ENCODE measurements at regions not wholly inside any gene's neighbourhood (a gene's known extent, or its start where the extent isn't known, plus 50 kb on each side); places are given as distances from the start of the nearest gene placed in this dataset.

GRCh38 chr2:161103451-161103831 is 56.8 kb upstream of the TANK start:
- no peak for TF ChIP-seq CTCF (IDR thresholded peaks at IDR 0.05)
- TF ChIP-seq GATA2 (CRISPR knock-in tag; IDR thresholded peaks at IDR 0.05) = no peak
- TF ChIP-seq TAF1 (IDR thresholded peaks at IDR 0.05; ENCODE audit: borderline replicate concordance, low read depth, low read length) = no peak
- TF ChIP-seq USF2 (IDR thresholded peaks at IDR 0.05; ENCODE audit: borderline replicate concordance, low read depth, low read length) = no peak
- no peak for TF ChIP-seq MXI1 (IDR thresholded peaks at IDR 0.05; ENCODE audit: low read depth, low read length)

Measured in SK-N-SH (cell line).